ENCODE measurements at regions not wholly inside any gene's neighbourhood (a gene's known extent, or its start where the extent isn't known, plus 50 kb on each side); places are given as distances from the start of the nearest gene placed in this dataset.

DNA sequence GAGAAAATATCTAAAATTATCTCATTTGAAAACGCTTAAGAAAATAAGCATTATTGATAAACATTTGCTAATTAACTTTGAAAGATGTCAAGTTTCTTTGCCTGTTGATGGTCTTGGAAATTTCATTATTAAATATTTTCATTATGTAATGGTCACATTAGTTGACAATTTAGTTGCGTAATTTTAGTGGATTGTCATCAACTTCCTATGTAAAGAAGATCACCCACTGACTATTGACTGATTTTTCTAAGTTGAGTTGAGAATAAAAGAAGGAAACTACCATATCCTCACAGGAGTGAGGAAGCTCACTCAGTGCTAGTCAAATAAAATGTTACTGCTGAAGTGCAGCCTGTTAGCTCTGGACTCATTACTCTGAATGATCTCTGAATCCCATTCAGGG is 79.9 kb upstream of the LY86 start:
- no peak for TF ChIP-seq CTCF (conservative IDR thresholded peaks at IDR 0.05)
- no peak for TF ChIP-seq ZFX (IDR thresholded peaks at IDR 0.05)
